Fibroblast of lung (primary cell): ENCODE measurements at regions not wholly inside any gene's neighbourhood (a gene's known extent, or its start where the extent isn't known, plus 50 kb on each side); places are given as distances from the start of the nearest gene placed in this dataset.

Experiments
- CTCF ChIP-seq, 2 donors: IDR thresholded peaks in 1 of 2; conservative IDR thresholded peaks in 1 of 2; 1 replicate in 1 of 2; 2 replicates in 1 of 2; pipeline ENCODE4 v1.5.1; 2011 to 2012; ENCODE audit warnings: low read length in 2 of 2, control low read depth in 1 of 2, inconsistent platforms in 1 of 2, low read depth in 1 of 2, mild to moderate bottlenecking in 1 of 2
- EZH2 ChIP-seq: IDR thresholded peaks from 2 replicates; pipeline ENCODE4 v1.5.1; 2012; ENCODE audit warnings: low read length, control low read depth, mild to moderate bottlenecking; ENCODE audit errors: missing control alignments

DNA sequence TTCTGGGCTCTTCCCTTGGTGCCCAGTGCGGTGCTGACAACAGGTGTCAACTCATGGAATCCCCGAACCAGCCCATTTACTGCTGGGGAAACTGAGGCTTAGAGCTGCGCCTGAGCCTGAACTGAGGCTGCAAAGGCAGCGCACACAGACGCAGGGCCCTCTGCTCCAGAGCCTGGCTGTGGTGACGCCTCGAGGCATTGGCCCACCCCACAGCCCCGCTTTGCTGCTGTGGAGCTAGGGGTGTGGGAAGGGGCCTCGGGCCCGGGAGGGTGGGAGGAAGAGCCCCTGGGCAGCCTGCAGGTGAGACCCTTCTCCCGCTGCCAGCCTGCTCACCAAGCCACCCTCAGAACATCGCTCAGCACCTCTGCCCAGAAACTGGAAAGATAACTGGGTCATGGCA is 97.4 kb upstream of the LRPAP1 start:
- no peak for TF ChIP-seq EZH2
- TF ChIP-seq CTCF (conservative IDR thresholded peaks at IDR 0.05 in 1 of 2, IDR thresholded peaks at IDR 0.05 in 1 of 2; ENCODE audit: low read depth in 1 of 2, low read length in 2 of 2) = no peak
